ENCODE measurements at regions not wholly inside any gene's neighbourhood (a gene's known extent, or its start where the extent isn't known, plus 50 kb on each side); places are given as distances from the start of the nearest gene placed in this dataset.

GRCh38 chr5:65068410-65068809, 299.7 kb downstream of the CWC27 start:
- Histone ChIP-seq H3K9me3 (no peaks in the 10 kb centered on the region), H3K4me3 (no peak overlapping the region), H3K4me1 (no peaks in the 10 kb centered on the region), H3K36me3 (ENCODE audit: insufficient read depth in 1 of 2, low read depth in 1 of 2) (no peaks in the 10 kb centered on the region), H3K27me3 (ENCODE audit: insufficient read depth in 3 of 3, low read length in 2 of 3) (no peaks in the 10 kb centered on the region), H3K27ac (no peak overlapping the region)
- DNase-seq (no peak), ATAC-seq (no peak)
- TF ChIP-seq CTCF (IDR thresholded peaks at IDR 0.05) = no peak
- WGBS, 3 donors = 83 to 88% (median 84%) methylated on average over 2 of the region's 2 CpGs
- intact Hi-C loops (cut with DNase I) = no loop called here

GRCh38 chr5:65070026-65070425, 301.3 kb downstream of the CWC27 start:
- Histone ChIP-seq H3K9me3 (no peaks in the 10 kb centered on the region), H3K27me3 (ENCODE audit: insufficient read depth in 3 of 3, low read length in 2 of 3) (no peaks in the 10 kb centered on the region), H3K36me3 (ENCODE audit: insufficient read depth in 1 of 2, low read depth in 1 of 2) (no peaks in the 10 kb centered on the region), H3K4me3 (no peak overlapping the region), H3K27ac (no peak overlapping the region), H3K4me1 (no peaks in the 10 kb centered on the region)
- 51 to 64% (median 54%) methylated on average over 1 of the region's 1 CpG for WGBS, 3 donors
- intact Hi-C loops (cut with DNase I) = no loop called here
- DNase-seq = no peak
- no peak for ATAC-seq
- TF ChIP-seq CTCF (IDR thresholded peaks at IDR 0.05) = no peak

GRCh38 chr5:65072850-65073249, 304.1 kb downstream of the CWC27 start:
- WGBS, 3 donors = 55 to 62% (median 56%) methylated on average over 8 of the region's 8 CpGs
- intact Hi-C loops (cut with DNase I) = no loop called here
- TF ChIP-seq CTCF (IDR thresholded peaks at IDR 0.05) = no peak
- Histone ChIP-seq H3K36me3 (ENCODE audit: insufficient read depth in 1 of 2, low read depth in 1 of 2) (no peaks in the 10 kb centered on the region), H3K27ac (no peak overlapping the region), H3K4me3 (no peak overlapping the region), H3K9me3 (no peaks in the 10 kb centered on the region), H3K4me1 (no peaks in the 10 kb centered on the region), H3K27me3 (ENCODE audit: insufficient read depth in 3 of 3, low read length in 2 of 3) (no peaks in the 10 kb centered on the region)
- ATAC-seq (no peak), DNase-seq (no peak)

- H3K36me3 ChIP-seq (ENCODE audit: insufficient read depth in 1 of 2, low read depth in 1 of 2) = no peaks in the 10 kb centered on the region
- 61 to 67% (median 62%) methylated on average over 8 of the region's 8 CpGs for WGBS, 3 donors
- no peaks in the 10 kb centered on the region for H3K9me3 ChIP-seq
- H3K27ac ChIP-seq = no peak overlapping the region
- intact Hi-C loops (cut with DNase I) = no loop called here
- no peaks in the 10 kb centered on the region for H3K27me3 ChIP-seq (ENCODE audit: insufficient read depth in 3 of 3, low read length in 2 of 3)
- H3K4me3 ChIP-seq = no peak overlapping the region
- no peaks in the 10 kb centered on the region for H3K4me1 ChIP-seq
- DNase-seq (no peak), ATAC-seq (no peak)
- no peak for TF ChIP-seq CTCF (IDR thresholded peaks at IDR 0.05)
Measured at GRCh38 chr5:65073250-65073661, 304.5 kb downstream of the CWC27 start.

- Histone ChIP-seq H3K27me3 (ENCODE audit: insufficient read depth in 3 of 3, low read length in 2 of 3) (no peaks in the 10 kb centered on the region), H3K4me3 (no peak overlapping the region), H3K36me3 (ENCODE audit: insufficient read depth in 1 of 2, low read depth in 1 of 2) (no peaks in the 10 kb centered on the region), H3K27ac (no peak overlapping the region), H3K4me1 (no peaks in the 10 kb centered on the region), H3K9me3 (no peaks in the 10 kb centered on the region)
- ATAC-seq = no peak
- no peak for DNase-seq
- WGBS, 3 donors = 85 to 96% (median 89%) methylated on average over 2 of the region's 2 CpGs
- TF ChIP-seq CTCF (IDR thresholded peaks at IDR 0.05) = no peak
- intact Hi-C loops (cut with DNase I) = no loop called here
Measured at GRCh38 chr5:65075623-65076250, 307.0 kb downstream of the CWC27 start.
